ENCODE measurements at regions not wholly inside any gene's neighbourhood (a gene's known extent, or its start where the extent isn't known, plus 50 kb on each side); places are given as distances from the start of the nearest gene placed in this dataset.

- no peaks in the 10 kb centered on the region for H3K36me3 ChIP-seq (ENCODE audit: control insufficient read depth in 1 of 2, insufficient read depth in 2 of 2, low read length in 2 of 2)
- no peak overlapping the region for H3K9ac ChIP-seq (ENCODE audit: low read depth in 1 of 2, low read length in 2 of 2)
- H3K27ac ChIP-seq (ENCODE audit: low read depth, low read length): no peak overlapping the region
- H3K4me1 ChIP-seq (ENCODE audit: control insufficient read depth in 1 of 2, insufficient read depth in 2 of 2, low read length in 2 of 2): peaks cover 0 to 6% of the 10 kb centered on the region in 2 donors
- no peaks in the 10 kb centered on the region for H3K27me3 ChIP-seq (ENCODE audit: control insufficient read depth in 1 of 2, insufficient read depth in 2 of 2, low read length in 2 of 2)
- no peaks in the 10 kb centered on the region for H3K9me3 ChIP-seq (ENCODE audit: control insufficient read depth in 1 of 2, low read length in 2 of 2)
- no peak overlapping the region for H3K4me3 ChIP-seq (ENCODE audit: low read depth in 1 of 2, low read length in 2 of 2)
Observed at GRCh38 chr11:122505304-122506006, 150.1 kb upstream of the UBASH3B start.

DNA sequence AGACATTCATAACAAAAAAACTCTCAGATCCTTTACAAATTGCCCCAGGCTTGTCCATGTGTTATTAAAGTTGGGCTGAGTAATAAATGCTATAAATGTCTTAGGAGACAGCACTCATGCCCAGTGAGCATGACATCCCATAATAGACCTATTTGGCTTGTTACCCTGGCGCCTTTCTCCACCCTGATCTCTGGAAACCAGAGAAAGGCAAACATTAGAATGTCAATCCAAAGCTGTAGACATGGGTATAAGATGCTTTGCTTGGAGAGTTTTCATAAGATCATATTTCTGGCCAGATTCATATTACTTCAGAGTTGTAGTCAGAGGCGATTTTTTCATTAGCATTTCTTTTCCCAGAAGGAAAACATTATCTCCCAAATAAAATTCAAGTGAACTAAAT lies 161.3 kb upstream of the UBASH3B start:
- no peaks in the 10 kb centered on the region for H3K9me3 ChIP-seq (ENCODE audit: control insufficient read depth in 1 of 2, low read length in 2 of 2)
- H3K4me3 ChIP-seq (ENCODE audit: low read depth in 1 of 2, low read length in 2 of 2): no peak overlapping the region

GRCh38 chr11:122491509-122491908 lies 164.0 kb upstream of the UBASH3B start:
- Histone ChIP-seq H3K9me3 (ENCODE audit: control insufficient read depth in 1 of 2, low read length in 2 of 2) (no peaks in the 10 kb centered on the region), H3K4me3 (ENCODE audit: low read depth in 1 of 2, low read length in 2 of 2) (no peak overlapping the region), H3K9ac (ENCODE audit: low read depth in 1 of 2, low read length in 2 of 2) (no peak overlapping the region), H3K36me3 (ENCODE audit: control insufficient read depth in 1 of 2, insufficient read depth in 2 of 2, low read length in 2 of 2) (no peaks in the 10 kb centered on the region), H3K4me1 (ENCODE audit: control insufficient read depth in 1 of 2, insufficient read depth in 2 of 2, low read length in 2 of 2) (no peaks in the 10 kb centered on the region), H3K27ac (ENCODE audit: low read depth, low read length) (no peak overlapping the region), H3K27me3 (ENCODE audit: control insufficient read depth in 1 of 2, insufficient read depth in 2 of 2, low read length in 2 of 2) (no peaks in the 10 kb centered on the region)

More for the DNA sequence above, 161.3 kb upstream of the UBASH3B start:
- H3K27ac ChIP-seq (ENCODE audit: low read depth, low read length): no peak overlapping the region
- H3K9ac ChIP-seq (ENCODE audit: low read depth in 1 of 2, low read length in 2 of 2): no peak overlapping the region
- H3K27me3 ChIP-seq (ENCODE audit: control insufficient read depth in 1 of 2, insufficient read depth in 2 of 2, low read length in 2 of 2): no peaks in the 10 kb centered on the region
- H3K4me1 ChIP-seq (ENCODE audit: control insufficient read depth in 1 of 2, insufficient read depth in 2 of 2, low read length in 2 of 2): no peaks in the 10 kb centered on the region
- no peaks in the 10 kb centered on the region for H3K36me3 ChIP-seq (ENCODE audit: control insufficient read depth in 1 of 2, insufficient read depth in 2 of 2, low read length in 2 of 2)

- H3K9ac ChIP-seq (ENCODE audit: low read depth in 1 of 2, low read length in 2 of 2): no peak overlapping the region
- H3K4me1 ChIP-seq (ENCODE audit: control insufficient read depth in 1 of 2, insufficient read depth in 2 of 2, low read length in 2 of 2): no peaks in the 10 kb centered on the region
- no peaks in the 10 kb centered on the region for H3K36me3 ChIP-seq (ENCODE audit: control insufficient read depth in 1 of 2, insufficient read depth in 2 of 2, low read length in 2 of 2)
- no peaks in the 10 kb centered on the region for H3K27me3 ChIP-seq (ENCODE audit: control insufficient read depth in 1 of 2, insufficient read depth in 2 of 2, low read length in 2 of 2)
- no peak overlapping the region for H3K4me3 ChIP-seq (ENCODE audit: low read depth in 1 of 2, low read length in 2 of 2)
- H3K27ac ChIP-seq (ENCODE audit: low read depth, low read length): no peak overlapping the region
- H3K9me3 ChIP-seq (ENCODE audit: control insufficient read depth in 1 of 2, low read length in 2 of 2): no peaks in the 10 kb centered on the region
Observed at GRCh38 chr11:122488892-122489706, 166.4 kb upstream of the UBASH3B start.

DNA sequence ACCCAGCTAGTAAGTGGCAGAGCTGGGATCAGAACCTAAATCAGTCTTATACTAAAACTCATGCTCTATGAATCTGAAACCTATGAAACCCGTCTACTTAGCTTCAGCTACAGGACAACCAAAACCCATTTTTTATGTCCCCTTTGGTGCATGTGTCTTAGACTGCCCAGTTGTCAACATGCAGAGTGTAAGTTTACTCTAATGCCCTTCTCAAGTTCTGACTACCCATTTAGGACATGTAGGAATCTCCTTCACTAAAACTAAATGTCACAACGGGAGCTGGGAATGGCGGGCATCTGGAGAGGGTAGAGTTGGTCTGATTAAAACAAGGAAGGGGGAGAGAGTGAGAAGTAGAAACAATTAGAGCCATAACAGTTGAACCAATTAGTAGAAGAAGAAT lies 167.9 kb upstream of the UBASH3B start:
- no peaks in the 10 kb centered on the region for H3K4me1 ChIP-seq (ENCODE audit: control insufficient read depth in 1 of 2, insufficient read depth in 2 of 2, low read length in 2 of 2)
- H3K9ac ChIP-seq (ENCODE audit: low read depth in 1 of 2, low read length in 2 of 2): no peak overlapping the region
- no peak overlapping the region for H3K4me3 ChIP-seq (ENCODE audit: low read depth in 1 of 2, low read length in 2 of 2)
- H3K9me3 ChIP-seq (ENCODE audit: control insufficient read depth in 1 of 2, low read length in 2 of 2): peaks cover 2 to 7% of the 10 kb centered on the region in 2 donors
- no peaks in the 10 kb centered on the region for H3K36me3 ChIP-seq (ENCODE audit: control insufficient read depth in 1 of 2, insufficient read depth in 2 of 2, low read length in 2 of 2)
- H3K27ac ChIP-seq (ENCODE audit: low read depth, low read length): no peak overlapping the region
- H3K27me3 ChIP-seq (ENCODE audit: control insufficient read depth in 1 of 2, insufficient read depth in 2 of 2, low read length in 2 of 2): no peaks in the 10 kb centered on the region

GRCh38 chr11:122486793-122487495 lies 168.6 kb upstream of the UBASH3B start:
- no peaks in the 10 kb centered on the region for H3K36me3 ChIP-seq (ENCODE audit: control insufficient read depth in 1 of 2, insufficient read depth in 2 of 2, low read length in 2 of 2)
- H3K9me3 ChIP-seq (ENCODE audit: control insufficient read depth in 1 of 2, low read length in 2 of 2): peaks cover 2 to 7% of the 10 kb centered on the region in 2 donors
- no peak overlapping the region for H3K27ac ChIP-seq (ENCODE audit: low read depth, low read length)
- no peaks in the 10 kb centered on the region for H3K27me3 ChIP-seq (ENCODE audit: control insufficient read depth in 1 of 2, insufficient read depth in 2 of 2, low read length in 2 of 2)
- H3K4me1 ChIP-seq (ENCODE audit: control insufficient read depth in 1 of 2, insufficient read depth in 2 of 2, low read length in 2 of 2): no peaks in the 10 kb centered on the region
- no peak overlapping the region for H3K9ac ChIP-seq (ENCODE audit: low read depth in 1 of 2, low read length in 2 of 2)
- no peak overlapping the region for H3K4me3 ChIP-seq (ENCODE audit: low read depth in 1 of 2, low read length in 2 of 2)

DNA sequence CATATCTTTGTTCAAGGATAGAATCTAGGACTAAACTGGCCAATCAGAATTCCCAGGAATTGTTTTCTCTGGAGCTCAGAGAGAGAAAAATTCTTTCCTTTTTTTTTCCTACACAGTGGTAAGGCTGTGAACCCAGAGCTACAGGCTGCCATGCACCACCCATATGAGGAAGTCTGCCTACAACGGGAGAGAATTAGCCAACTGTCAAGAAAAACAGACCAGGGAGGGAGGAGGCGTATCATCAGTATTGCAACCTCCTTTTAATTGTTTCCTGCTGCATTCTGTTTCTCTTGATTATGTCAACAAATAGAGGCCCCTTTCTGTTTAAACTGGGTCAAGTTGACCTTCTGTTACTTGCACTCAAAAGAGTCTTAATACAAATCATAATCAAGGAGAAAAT lies 176.5 kb upstream of the UBASH3B start:
- Histone ChIP-seq H3K4me3 (ENCODE audit: low read depth in 1 of 2, low read length in 2 of 2) (no peak overlapping the region), H3K27me3 (ENCODE audit: control insufficient read depth in 1 of 2, insufficient read depth in 2 of 2, low read length in 2 of 2) (peaks cover 0 to 3% of the 10 kb centered on the region in 2 donors), H3K36me3 (ENCODE audit: control insufficient read depth in 1 of 2, insufficient read depth in 2 of 2, low read length in 2 of 2) (no peaks in the 10 kb centered on the region), H3K9me3 (ENCODE audit: control insufficient read depth in 1 of 2, low read length in 2 of 2) (peaks cover 2 to 7% of the 10 kb centered on the region in 2 donors), H3K9ac (ENCODE audit: low read depth in 1 of 2, low read length in 2 of 2) (no peak overlapping the region), H3K4me1 (ENCODE audit: control insufficient read depth in 1 of 2, insufficient read depth in 2 of 2, low read length in 2 of 2) (no peaks in the 10 kb centered on the region), H3K27ac (ENCODE audit: low read depth, low read length) (no peak overlapping the region)

DNA sequence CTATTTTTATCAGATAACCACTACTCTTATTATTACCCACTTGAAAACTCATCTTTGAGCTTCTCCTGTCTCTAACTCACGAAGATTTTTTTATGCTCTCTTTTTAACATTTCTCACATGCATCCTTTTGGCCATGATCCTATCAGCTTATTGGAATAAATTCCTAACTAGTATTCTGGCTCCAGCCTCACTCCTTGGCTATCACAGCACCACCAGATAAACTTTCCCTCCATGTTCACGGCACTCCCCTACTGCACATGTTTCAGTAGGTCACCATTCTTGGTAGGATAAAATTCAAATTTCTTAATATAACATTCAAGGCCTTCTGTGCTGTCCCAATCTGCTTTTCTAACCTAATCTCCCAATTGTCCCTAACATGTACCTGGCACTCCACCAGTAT lies 186.6 kb upstream of the UBASH3B start:
- H3K4me1 ChIP-seq (ENCODE audit: control insufficient read depth in 1 of 2, insufficient read depth in 2 of 2, low read length in 2 of 2): no peaks in the 10 kb centered on the region
- no peaks in the 10 kb centered on the region for H3K27me3 ChIP-seq (ENCODE audit: control insufficient read depth in 1 of 2, insufficient read depth in 2 of 2, low read length in 2 of 2)
- H3K4me3 ChIP-seq (ENCODE audit: low read depth in 1 of 2, low read length in 2 of 2): no peak overlapping the region
- H3K36me3 ChIP-seq (ENCODE audit: control insufficient read depth in 1 of 2, insufficient read depth in 2 of 2, low read length in 2 of 2): no peaks in the 10 kb centered on the region
- peaks cover 0 to 2% of the 10 kb centered on the region in 2 donors for H3K9me3 ChIP-seq (ENCODE audit: control insufficient read depth in 1 of 2, low read length in 2 of 2)
- H3K27ac ChIP-seq (ENCODE audit: low read depth, low read length): no peak overlapping the region
- no peak overlapping the region for H3K9ac ChIP-seq (ENCODE audit: low read depth in 1 of 2, low read length in 2 of 2)

DNA sequence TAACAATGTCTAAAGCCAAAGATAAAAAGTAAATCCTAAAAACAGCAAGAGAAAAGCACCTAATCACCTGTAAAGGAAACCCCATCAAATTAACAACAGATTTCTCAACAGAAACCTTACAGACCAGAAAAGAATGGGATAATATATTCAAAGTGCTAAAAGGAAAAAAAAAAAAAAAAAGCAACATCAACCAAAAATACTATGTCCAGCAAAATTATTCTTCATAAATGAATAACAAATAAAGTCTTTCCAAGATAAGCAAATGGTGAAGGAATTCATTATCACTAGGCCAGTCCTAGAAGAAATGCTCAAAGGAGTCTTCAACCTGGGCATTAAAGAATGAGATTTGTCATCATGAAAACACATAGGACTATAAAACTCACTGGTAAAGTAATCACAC lies 192.0 kb upstream of the UBASH3B start:
- Histone ChIP-seq H3K27me3 (ENCODE audit: control insufficient read depth in 1 of 2, insufficient read depth in 2 of 2, low read length in 2 of 2) (no peaks in the 10 kb centered on the region), H3K4me3 (ENCODE audit: low read depth in 1 of 2, low read length in 2 of 2) (no peak overlapping the region), H3K4me1 (ENCODE audit: control insufficient read depth in 1 of 2, insufficient read depth in 2 of 2, low read length in 2 of 2) (no peaks in the 10 kb centered on the region), H3K9me3 (ENCODE audit: control insufficient read depth in 1 of 2, low read length in 2 of 2) (peaks cover 7 to 15% of the 10 kb centered on the region in 2 donors), H3K9ac (ENCODE audit: low read depth in 1 of 2, low read length in 2 of 2) (no peak overlapping the region), H3K27ac (ENCODE audit: low read depth, low read length) (no peak overlapping the region), H3K36me3 (ENCODE audit: control insufficient read depth in 1 of 2, insufficient read depth in 2 of 2, low read length in 2 of 2) (no peaks in the 10 kb centered on the region)

DNA sequence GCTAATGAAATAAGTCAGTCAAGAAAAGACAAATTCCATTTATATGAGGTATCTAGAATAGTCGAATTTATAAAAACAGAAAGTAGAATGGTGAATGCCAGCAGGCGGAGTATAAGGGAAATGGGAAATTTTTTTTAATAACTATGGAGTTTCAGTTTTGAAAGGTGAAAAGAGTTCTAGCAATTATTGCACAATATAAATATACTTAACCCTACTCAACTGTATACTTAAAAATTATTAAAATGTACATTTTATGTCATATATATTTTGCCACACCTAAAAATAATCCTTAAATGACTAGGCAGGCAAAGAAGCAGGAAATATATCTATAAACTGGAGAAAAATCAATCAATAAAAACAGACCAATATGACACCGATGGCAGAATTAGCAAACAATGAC lies 196.5 kb upstream of the UBASH3B start:
- no peak overlapping the region for H3K9ac ChIP-seq (ENCODE audit: low read depth in 1 of 2, low read length in 2 of 2)
- no peaks in the 10 kb centered on the region for H3K27me3 ChIP-seq (ENCODE audit: control insufficient read depth in 1 of 2, insufficient read depth in 2 of 2, low read length in 2 of 2)
- H3K9me3 ChIP-seq (ENCODE audit: control insufficient read depth in 1 of 2, low read length in 2 of 2): peaks cover 7 to 14% of the 10 kb centered on the region in 2 donors
- H3K4me1 ChIP-seq (ENCODE audit: control insufficient read depth in 1 of 2, insufficient read depth in 2 of 2, low read length in 2 of 2): no peaks in the 10 kb centered on the region
- H3K36me3 ChIP-seq (ENCODE audit: control insufficient read depth in 1 of 2, insufficient read depth in 2 of 2, low read length in 2 of 2): no peaks in the 10 kb centered on the region
- no peak overlapping the region for H3K27ac ChIP-seq (ENCODE audit: low read depth, low read length)
- H3K4me3 ChIP-seq (ENCODE audit: low read depth in 1 of 2, low read length in 2 of 2): no peak overlapping the region
